Endothelial cell of umbilical vein (primary cell): ENCODE measurements at regions not wholly inside any gene's neighbourhood (a gene's known extent, or its start where the extent isn't known, plus 50 kb on each side); places are given as distances from the start of the nearest gene placed in this dataset.

Experiments
- EZH2 ChIP-seq: IDR thresholded peaks from 2 replicates; pipeline ENCODE4 v1.6.1; 2012; ENCODE audit warnings: borderline replicate concordance, low read depth, mild to moderate bottlenecking, moderate library complexity, low read length, inconsistent platforms; ENCODE audit not compliant: severe bottlenecking
- FOS ChIP-seq: IDR thresholded peaks from 2 replicates; pipeline ENCODE4 v1.6.1; 2011; ENCODE audit warnings: mild to moderate bottlenecking, low read length, moderate library complexity, borderline replicate concordance; ENCODE audit not compliant: insufficient read depth
- GATA2 ChIP-seq: IDR thresholded peaks from 2 replicates; pipeline ENCODE4 v1.7.0; 2011; ENCODE audit warnings: low read depth, mild to moderate bottlenecking, moderate library complexity, mixed read lengths, low read length; ENCODE audit not compliant: insufficient read length, insufficient read depth
- MAX ChIP-seq: IDR thresholded peaks from 2 replicates; pipeline ENCODE4 v1.6.1; 2011; ENCODE audit not compliant: insufficient read depth, insufficient read length
- MYC ChIP-seq: IDR thresholded peaks from one replicate; pipeline ENCODE4 v1.6.1; 2011; ENCODE audit warnings: mild to moderate bottlenecking, low read depth, low read length
- POLR2A ChIP-seq: IDR thresholded peaks from 2 replicates; pipeline ENCODE4 v1.6.1; 2012; ENCODE audit warnings: low read depth, mild to moderate bottlenecking, control low read depth, low read length
- POLR2AphosphoS5 ChIP-seq: IDR thresholded peaks from 2 replicates; pipeline ENCODE4 v1.6.1; 2012; ENCODE audit warnings: low read depth, mild to moderate bottlenecking, control low read depth, low read length, moderate library complexity; ENCODE audit not compliant: insufficient read depth
- TF ChIP-seq, protein P1 (sequence below), 2 donors: IDR thresholded peaks; 1 replicate in 1 of 2; 2 replicates in 1 of 2; pipeline ENCODE4 v1.5.1; 2011; ENCODE audit warnings: low read length in 2 of 2, mild to moderate bottlenecking in 2 of 2, moderate library complexity in 2 of 2, control low read depth in 1 of 2, inconsistent platforms in 1 of 2, low read depth in 1 of 2; ENCODE audit not compliant: insufficient read depth in 1 of 2; ENCODE audit errors: extremely low read depth in 1 of 2

DNA sequence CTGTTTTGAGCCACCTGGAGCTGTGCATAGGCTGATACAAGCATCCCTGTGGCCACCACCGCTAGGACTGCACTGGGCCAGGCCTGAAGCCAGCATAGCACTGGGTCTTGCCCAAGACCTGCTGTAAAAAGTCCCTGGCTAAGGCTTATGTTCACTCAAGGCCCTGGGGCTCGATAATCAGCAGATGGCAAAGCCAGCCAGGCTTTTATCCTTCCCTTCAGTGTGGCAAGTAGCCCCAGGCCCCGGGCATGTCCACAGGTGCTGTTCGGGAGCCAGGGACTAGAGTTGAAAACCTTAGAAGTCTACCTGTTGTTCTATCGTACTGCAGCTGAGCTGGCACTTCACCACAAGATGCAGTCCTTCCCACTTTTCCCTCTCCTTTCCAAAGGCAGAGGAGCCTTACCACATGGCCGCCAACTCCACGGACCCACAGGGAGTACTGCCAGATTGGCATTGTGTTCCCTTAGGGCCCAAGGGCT lies 226.4 kb upstream of the ZNF217 start:
- no peak for TF ChIP-seq POLR2A
- TF ChIP-seq, protein P1, sequence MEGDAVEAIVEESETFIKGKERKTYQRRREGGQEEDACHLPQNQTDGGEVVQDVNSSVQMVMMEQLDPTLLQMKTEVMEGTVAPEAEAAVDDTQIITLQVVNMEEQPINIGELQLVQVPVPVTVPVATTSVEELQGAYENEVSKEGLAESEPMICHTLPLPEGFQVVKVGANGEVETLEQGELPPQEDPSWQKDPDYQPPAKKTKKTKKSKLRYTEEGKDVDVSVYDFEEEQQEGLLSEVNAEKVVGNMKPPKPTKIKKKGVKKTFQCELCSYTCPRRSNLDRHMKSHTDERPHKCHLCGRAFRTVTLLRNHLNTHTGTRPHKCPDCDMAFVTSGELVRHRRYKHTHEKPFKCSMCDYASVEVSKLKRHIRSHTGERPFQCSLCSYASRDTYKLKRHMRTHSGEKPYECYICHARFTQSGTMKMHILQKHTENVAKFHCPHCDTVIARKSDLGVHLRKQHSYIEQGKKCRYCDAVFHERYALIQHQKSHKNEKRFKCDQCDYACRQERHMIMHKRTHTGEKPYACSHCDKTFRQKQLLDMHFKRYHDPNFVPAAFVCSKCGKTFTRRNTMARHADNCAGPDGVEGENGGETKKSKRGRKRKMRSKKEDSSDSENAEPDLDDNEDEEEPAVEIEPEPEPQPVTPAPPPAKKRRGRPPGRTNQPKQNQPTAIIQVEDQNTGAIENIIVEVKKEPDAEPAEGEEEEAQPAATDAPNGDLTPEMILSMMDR (IDR thresholded peaks at IDR 0.05; ENCODE audit: extremely low read depth in 1 of 2, insufficient read depth in 1 of 2, low read depth in 1 of 2, low read length in 2 of 2), result no peak
- no peak for TF ChIP-seq EZH2
- no peak for TF ChIP-seq POLR2AphosphoS5
- TF ChIP-seq MAX, result no peak
- TF ChIP-seq GATA2, result no peak
- no peak for TF ChIP-seq FOS
- no peak for TF ChIP-seq MYC
